Common myeloid progenitor, CD34-positive (primary cell): ENCODE measurements at regions not wholly inside any gene's neighbourhood (a gene's known extent, or its start where the extent isn't known, plus 50 kb on each side); places are given as distances from the start of the nearest gene placed in this dataset.
"Not testable (repeated sequence)": the region's sequence is repeated elsewhere in the genome, so short reads cannot be mapped to it uniquely, and the experiment has no call there.

Experiments used
- CTCF ChIA-PET: fragments of 350-600 bp; sonication (Branson Sonifier 250); formaldehyde crosslinking; loops from one replicate; lab custom pipeline; 2021; ENCODE audit warnings: antibody characterized with exemption; lab: Charles Lee
- POLR2A ChIA-PET: fragments of 350-600 bp; sonication (Branson Sonifier 250); formaldehyde crosslinking; loops from one replicate; lab custom pipeline; 2021; ENCODE audit warnings: antibody characterized with exemption; lab: Charles Lee
- DNase-seq, 3 donors: peaks; one replicate each; pipeline versions ENCODE4 v3.0.0 to v3.0.0-alpha.2; 2013
- H3K27ac ChIP-seq, 2 experiments: 1 replicate in 1 of 2; 2 replicates in 1 of 2; pipeline ENCODE4 v1.7.0; 2013; ENCODE audit warnings: inconsistent platforms in 2 of 2, low read length in 2 of 2, mild to moderate bottlenecking in 2 of 2, low read depth in 1 of 2, moderate library complexity in 1 of 2; ENCODE audit not compliant: severe bottlenecking in 2 of 2, insufficient read depth in 1 of 2, poor library complexity in 1 of 2
- H3K27me3 ChIP-seq, 5 experiments: replicated peaks in 2 of 5; 1 replicate in 3 of 5; 2 replicates in 2 of 5; pipeline versions ENCODE4 v1.6.1 to v1.7.0; 2013; ENCODE audit warnings: low read length in 4 of 5, mild to moderate bottlenecking in 2 of 5, moderate library complexity in 2 of 5, inconsistent platforms in 1 of 5; ENCODE audit not compliant: insufficient read depth in 5 of 5, control insufficient read depth in 4 of 5
- H3K36me3 ChIP-seq, 4 experiments: 1 replicate in 2 of 4; 2 replicates in 2 of 4; pipeline versions ENCODE4 v1.6.1 to v1.7.0; 2013; ENCODE audit warnings: low read length in 3 of 4, control low read depth in 1 of 4, mild to moderate bottlenecking in 1 of 4; ENCODE audit not compliant: control insufficient read depth in 4 of 4, insufficient read depth in 4 of 4
- H3K4me1 ChIP-seq, 4 experiments: 1 replicate in 3 of 4; 2 replicates in 1 of 4; pipeline versions ENCODE4 v1.6.1 to v1.7.1; 2013; ENCODE audit warnings: low read length in 3 of 4, mild to moderate bottlenecking in 3 of 4, control low read depth in 1 of 4, inconsistent platforms in 1 of 4, moderate library complexity in 1 of 4; ENCODE audit not compliant: control insufficient read depth in 4 of 4, insufficient read depth in 4 of 4; ENCODE audit errors: control extremely low read depth in 1 of 4
- H3K4me3 ChIP-seq, 7 experiments: 1 replicate in 4 of 7; 2 replicates in 3 of 7; pipeline versions ENCODE4 v1.5.1 to v1.7.0; 2013; ENCODE audit warnings: mild to moderate bottlenecking in 7 of 7, low read length in 6 of 7, moderate library complexity in 6 of 7, inconsistent platforms in 2 of 7, low read depth in 2 of 7, control low read depth in 1 of 7; ENCODE audit not compliant: insufficient read depth in 4 of 7, control insufficient read depth in 1 of 7; ENCODE audit errors: extremely low read depth in 1 of 7
- H3K9me3 ChIP-seq, 5 experiments: 1 replicate in 4 of 5; 2 replicates in 1 of 5; pipeline versions ENCODE4 v1.6.1 to v1.7.1; 2013; ENCODE audit warnings: low read length in 4 of 5, mild to moderate bottlenecking in 2 of 5, inconsistent platforms in 1 of 5, low read depth in 1 of 5, moderate library complexity in 1 of 5; ENCODE audit not compliant: control insufficient read depth in 4 of 5, insufficient read depth in 2 of 5; ENCODE audit errors: control extremely low read depth in 1 of 5
- WGBS: methylation state at CpG from one replicate; pipeline ENCODE4 v1.1.5; 2013; ENCODE audit not compliant: insufficient coverage; 5-methylcytosine and 5-hydroxymethylcytosine counted together

- H3K4me1 ChIP-seq = no peaks in the 10 kb centered on the region
- no peak overlapping the region for H3K27ac ChIP-seq
- CTCF ChIA-PET = no interaction called here
- no peaks in the 10 kb centered on the region for H3K27me3 ChIP-seq
- DNase-seq = no peak
- WGBS = 97% methylated on average over 36 of the region's 55 CpGs
- H3K4me3 ChIP-seq = no peak overlapping the region
- POLR2A ChIA-PET = no interaction called here
- no peaks in the 10 kb centered on the region for H3K9me3 ChIP-seq
- no peaks in the 10 kb centered on the region for H3K36me3 ChIP-seq
These were observed 1204.7 kb downstream of the BRD1 start for GRCh38 chr22:48622891-48623545.

- Histone ChIP-seq H3K36me3 (no peaks in the 10 kb centered on the region), H3K4me1 (no peaks in the 10 kb centered on the region), H3K27me3 (no peaks in the 10 kb centered on the region), H3K4me3 (no peak overlapping the region), H3K9me3 (no peaks in the 10 kb centered on the region), H3K27ac (no peak overlapping the region)
- POLR2A ChIA-PET = no interaction called here
- CTCF ChIA-PET = no interaction called here
- DNase-seq = no peak
These were observed 1206.6 kb downstream of the BRD1 start for GRCh38 chr22:48621085-48621484.

- H3K4me3 ChIP-seq, H3K27me3 ChIP-seq, H3K27ac ChIP-seq, H3K9me3 ChIP-seq, H3K4me1 ChIP-seq, CTCF ChIA-PET, H3K36me3 ChIP-seq, POLR2A ChIA-PET, DNase-seq: not testable (repeated sequence)
- WGBS = no CpG with 5 or more reads among the region's 2 CpGs
These were observed 1207.2 kb downstream of the BRD1 start for GRCh38 chr22:48620460-48620859.

DNA sequence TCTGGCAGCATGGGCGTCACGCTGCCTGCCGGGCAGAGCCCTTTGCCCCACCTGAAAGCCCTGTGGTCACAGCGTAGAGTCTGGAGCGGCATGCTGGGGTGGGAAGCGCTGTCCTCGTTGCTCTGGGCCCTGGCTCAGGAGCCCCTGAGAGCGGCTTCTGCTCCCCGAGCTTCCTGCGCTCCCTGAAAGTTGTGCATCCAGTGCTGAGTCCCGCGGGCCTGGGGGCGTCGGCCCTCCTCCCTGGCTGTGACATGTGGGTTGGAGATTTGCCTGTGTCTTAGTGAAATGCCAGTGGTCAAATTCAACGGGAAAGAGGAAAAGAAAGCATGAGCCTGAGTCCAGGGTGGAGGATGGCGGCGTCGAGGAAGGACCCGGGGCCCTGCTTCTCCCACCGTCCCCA lies 1208.0 kb downstream of the BRD1 start:
- no peaks in the 10 kb centered on the region for H3K9me3 ChIP-seq
- no peak overlapping the region for H3K27ac ChIP-seq
- no peak for DNase-seq
- ChIA-PET POLR2A (no interaction called here), CTCF (no interaction called here)
- 91% methylated on average over 19 of the region's 20 CpGs for WGBS
- no peak overlapping the region for H3K4me3 ChIP-seq
- no peaks in the 10 kb centered on the region for H3K4me1 ChIP-seq
- no peaks in the 10 kb centered on the region for H3K36me3 ChIP-seq
- H3K27me3 ChIP-seq = no peaks in the 10 kb centered on the region

DNA sequence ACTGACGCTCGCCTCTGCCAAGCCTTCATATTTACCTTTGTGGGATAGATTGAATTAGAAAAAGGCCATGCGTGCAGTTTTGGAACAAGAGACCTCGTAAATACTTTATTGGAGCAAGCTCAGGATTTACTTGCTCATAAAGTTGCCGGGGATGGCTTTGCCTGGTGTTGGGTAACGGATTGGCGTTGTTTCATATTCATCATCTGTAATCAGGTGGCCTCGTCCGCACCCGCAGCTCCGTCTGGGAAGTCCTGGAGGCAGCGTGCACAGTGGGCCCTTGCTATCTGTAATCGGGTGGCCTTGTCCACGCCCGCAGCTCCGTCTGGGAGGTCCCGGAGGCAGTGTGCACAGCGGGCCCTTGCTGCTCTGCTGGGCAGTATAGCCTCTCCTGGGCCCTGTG lies 1209.3 kb downstream of the BRD1 start:
- Histone ChIP-seq H3K36me3 (no peaks in the 10 kb centered on the region), H3K4me3 (no peak overlapping the region), H3K27me3 (no peaks in the 10 kb centered on the region), H3K4me1 (no peaks in the 10 kb centered on the region), H3K9me3 (no peaks in the 10 kb centered on the region), H3K27ac (no peak overlapping the region)
- WGBS = 94% methylated on average over 11 of the region's 18 CpGs
- ChIA-PET CTCF (no interaction called here), POLR2A (no interaction called here)
- no peak for DNase-seq

GRCh38 chr22:48616656-48617055 lies 1211.0 kb downstream of the BRD1 start:
- POLR2A ChIA-PET = no interaction called here
- Histone ChIP-seq H3K27me3 (no peaks in the 10 kb centered on the region), H3K4me1 (no peaks in the 10 kb centered on the region), H3K4me3 (no peak overlapping the region), H3K9me3 (no peaks in the 10 kb centered on the region), H3K36me3 (no peaks in the 10 kb centered on the region), H3K27ac (no peak overlapping the region)
- CTCF ChIA-PET = no interaction called here
- DNase-seq = no peak
- 97% methylated on average over 13 of the region's 13 CpGs for WGBS

- no peak for DNase-seq
- peaks cover 0 to 5% (median 0%) of the 10 kb centered on the region in 5 experiments for H3K9me3 ChIP-seq
- 95% methylated on average over 19 of the region's 22 CpGs for WGBS
- H3K4me1 ChIP-seq = no peaks in the 10 kb centered on the region
- H3K27me3 ChIP-seq = no peaks in the 10 kb centered on the region
- H3K36me3 ChIP-seq = no peaks in the 10 kb centered on the region
- ChIA-PET CTCF (no interaction called here), POLR2A (no interaction called here)
- no peak overlapping the region for H3K4me3 ChIP-seq
- no peak overlapping the region for H3K27ac ChIP-seq
These were observed 1212.3 kb downstream of the BRD1 start for GRCh38 chr22:48615171-48616008.
